H9 (cell line): ENCODE measurements at regions not wholly inside any gene's neighbourhood (a gene's known extent, or its start where the extent isn't known, plus 50 kb on each side); places are given as distances from the start of the nearest gene placed in this dataset.

Experiments used
- DNase-seq: peaks from one replicate; pipeline ENCODE4 v3.0.0-alpha.2; 2017
- H2AFZ ChIP-seq: one replicate; pipeline ENCODE4 v1.6.1; 2013; ENCODE audit warnings: mild to moderate bottlenecking, low read length, control low read depth, moderate library complexity
- H2AK5ac ChIP-seq: 2 replicates; pipeline ENCODE4 v1.6.1; 2013; ENCODE audit warnings: low read length, control low read depth, mixed read lengths; ENCODE audit not compliant: insufficient read length
- H2BK120ac ChIP-seq: one replicate; pipeline ENCODE4 v1.6.1; 2013; ENCODE audit warnings: low read depth, mild to moderate bottlenecking, low read length, control low read depth, inconsistent platforms; ENCODE audit not compliant: poor library complexity, severe bottlenecking
- H2BK12ac ChIP-seq: 2 replicates; pipeline ENCODE4 v1.6.1; 2013; ENCODE audit warnings: low read length, control low read depth, mixed read lengths, low read depth; ENCODE audit not compliant: insufficient read length
- H2BK15ac ChIP-seq: 2 replicates; pipeline ENCODE4 v1.6.1; 2013; ENCODE audit warnings: low read depth, low read length, control low read depth
- H2BK20ac ChIP-seq: one replicate; pipeline ENCODE4 v1.6.1; 2013; ENCODE audit warnings: low read depth, mild to moderate bottlenecking, low read length, control low read depth, inconsistent platforms; ENCODE audit not compliant: poor library complexity, severe bottlenecking
- H2BK5ac ChIP-seq: 2 replicates; pipeline ENCODE4 v1.6.1; 2013; ENCODE audit warnings: low read length, control low read depth, mixed read lengths; ENCODE audit not compliant: insufficient read length
- H3K14ac ChIP-seq: 2 replicates; pipeline ENCODE4 v1.6.1; 2013; ENCODE audit warnings: low read length, control low read depth; ENCODE audit not compliant: insufficient read depth
- H3K18ac ChIP-seq: 2 replicates; pipeline ENCODE4 v1.6.1; 2013; ENCODE audit warnings: low read depth, mild to moderate bottlenecking, mixed read lengths, low read length, control low read depth; ENCODE audit not compliant: insufficient read length
- H3K23ac ChIP-seq: 2 replicates; pipeline ENCODE4 v1.6.1; 2013; ENCODE audit warnings: low read length, control low read depth, mixed read lengths, low read depth; ENCODE audit not compliant: insufficient read length
- H3K23me2 ChIP-seq: 2 replicates; pipeline ENCODE4 v1.6.1; 2013; ENCODE audit warnings: low read depth, mild to moderate bottlenecking, mixed read lengths, low read length, control low read depth; ENCODE audit not compliant: insufficient read length, poor library complexity, severe bottlenecking
- H3K27ac ChIP-seq: 2 replicates; pipeline ENCODE4 v1.5.1; 2013; ENCODE audit warnings: low read length, control low read depth, mixed read lengths, low read depth; ENCODE audit not compliant: insufficient read length
- H3K27me3 ChIP-seq: 2 replicates; pipeline ENCODE4 v1.6.1; 2013; ENCODE audit warnings: low read length, control low read depth, inconsistent platforms; ENCODE audit not compliant: insufficient read depth
- H3K4ac ChIP-seq: 2 replicates; pipeline ENCODE4 v1.6.1; 2013; ENCODE audit warnings: low read depth, mild to moderate bottlenecking, control low read depth, inconsistent platforms, low read length, moderate library complexity
- H3K4me1 ChIP-seq: 2 replicates; pipeline ENCODE4 v1.6.1; 2013; ENCODE audit warnings: low read length, control low read depth, inconsistent platforms; ENCODE audit not compliant: insufficient read depth
- H3K4me2 ChIP-seq: 2 replicates; pipeline ENCODE4 v1.6.1; 2013; ENCODE audit warnings: low read length, control low read depth, mixed read lengths; ENCODE audit not compliant: insufficient read length, insufficient read depth
- H3K56ac ChIP-seq: 2 replicates; pipeline ENCODE4 v1.6.1; 2013; ENCODE audit warnings: low read depth, mild to moderate bottlenecking, mixed read lengths, low read length, control low read depth; ENCODE audit not compliant: insufficient read length
- H3K79me1 ChIP-seq: 2 replicates; pipeline ENCODE4 v1.6.1; 2013; ENCODE audit warnings: low read depth, mild to moderate bottlenecking, moderate library complexity, low read length, control low read depth, inconsistent platforms; ENCODE audit not compliant: insufficient read depth, poor library complexity, severe bottlenecking
- H3K79me2 ChIP-seq: 2 replicates; pipeline ENCODE4 v1.6.1; 2013; ENCODE audit warnings: low read length, control low read depth, inconsistent platforms; ENCODE audit not compliant: insufficient read depth
- H3K9ac ChIP-seq: 2 replicates; pipeline ENCODE4 v1.6.1; 2013; ENCODE audit warnings: low read length, control low read depth, mixed read lengths; ENCODE audit not compliant: insufficient read length; ENCODE audit errors: extremely low read depth
- H3K9me3 ChIP-seq: one replicate; pipeline ENCODE4 v1.6.1; 2013; ENCODE audit warnings: low read depth, low read length, inconsistent platforms; ENCODE audit not compliant: control insufficient read depth
- H3T11ph ChIP-seq: one replicate; pipeline ENCODE4 v1.6.1; 2013; ENCODE audit warnings: mild to moderate bottlenecking, low read length, control low read depth, inconsistent platforms
- H4K20me1 ChIP-seq: one replicate; pipeline ENCODE4 v1.6.1; 2013; ENCODE audit not compliant: control insufficient read depth, insufficient read length, insufficient read depth
- H4K5ac ChIP-seq: 2 replicates; pipeline ENCODE4 v1.6.1; 2013; ENCODE audit warnings: low read depth, mild to moderate bottlenecking, mixed read lengths, low read length, control low read depth; ENCODE audit not compliant: insufficient read length
- H4K8ac ChIP-seq: replicated peaks from 2 replicates; pipeline ENCODE4 v1.6.1; 2013; ENCODE audit warnings: low read length, control low read depth, mixed read lengths, low read depth; ENCODE audit not compliant: insufficient read length
- H4K91ac ChIP-seq: 2 replicates; pipeline ENCODE4 v1.6.1; 2013; ENCODE audit warnings: low read depth, mild to moderate bottlenecking, moderate library complexity, mixed read lengths, low read length, control low read depth; ENCODE audit not compliant: insufficient read length
- H3K27ac Mint-ChIP-seq, 3 experiments: 2 replicates in 2 of 3; 3 replicates in 1 of 3; pipeline ENCODE4 v1.8.0; 2020 to 2021; ENCODE audit warnings: mixed read lengths in 3 of 3, mild to moderate bottlenecking in 1 of 3, moderate library complexity in 1 of 3
- H3K27me3 Mint-ChIP-seq: 2 replicates; pipeline ENCODE4 v1.8.0; 2021; ENCODE audit warnings: low read depth, mild to moderate bottlenecking, moderate library complexity, mixed read lengths
- H3K36me3 Mint-ChIP-seq, 3 experiments: 2 replicates in 2 of 3; 3 replicates in 1 of 3; pipeline ENCODE4 v1.8.0; 2020 to 2021; ENCODE audit warnings: low read depth in 3 of 3, mixed read lengths in 3 of 3; ENCODE audit not compliant: insufficient read depth in 1 of 3
- H3K4me1 Mint-ChIP-seq, 2 experiments: 2 replicates each; pipeline ENCODE4 v1.8.0; 2020; ENCODE audit warnings: mixed read lengths in 2 of 2
- H3K4me3 Mint-ChIP-seq, 2 experiments: 2 replicates in 1 of 2; 3 replicates in 1 of 2; pipeline ENCODE4 v1.8.0; 2020 to 2021; ENCODE audit warnings: mild to moderate bottlenecking in 2 of 2, mixed read lengths in 2 of 2, moderate library complexity in 1 of 2
- H3K9me3 Mint-ChIP-seq, 2 experiments: 2 replicates in 1 of 2; 3 replicates in 1 of 2; pipeline ENCODE4 v1.8.0; 2020; ENCODE audit warnings: mild to moderate bottlenecking in 2 of 2, mixed read lengths in 2 of 2, moderate library complexity in 1 of 2
- CTCF ChIP-seq: fragments of 200-600 bp; sonication (generic); conservative IDR thresholded peaks from 3 replicates; pipeline ENCODE4 v1.8.0; 2021; ENCODE audit warnings: antibody characterized with exemption, mild to moderate bottlenecking
- WGBS: extraction: QIAGEN DNeasy Blood & Tissue Kit; methylation state at CpG from one replicate; pipeline ENCODE4 v1.1.7; 2013; ENCODE audit warnings: missing lambda C conversion rate, low lambda C conversion rate, mixed read lengths; ENCODE audit not compliant: insufficient read length; ENCODE audit errors: extremely low coverage; 5-methylcytosine and 5-hydroxymethylcytosine counted together

- Histone ChIP-seq H3K23me2 (no peaks in the 10 kb centered on the region), H3K14ac (no peak overlapping the region), H2AK5ac (no peak overlapping the region), H2BK12ac (no peak overlapping the region), H2BK20ac (no peak overlapping the region), H3K4me2 (no peak overlapping the region), H3K18ac (no peak overlapping the region), H3K79me2 (no peaks in the 10 kb centered on the region), H3K27ac (no peak overlapping the region), H3K27me3 (no peaks in the 10 kb centered on the region; the same call in 1 of the 2 replicates), H4K8ac (no peak overlapping the region), H3K9ac (no peak overlapping the region), H3T11ph (no peak overlapping the region), H3K56ac (no peak overlapping the region), H3K4ac (no peak overlapping the region), H3K23ac (no peak overlapping the region), H2AFZ (no peak overlapping the region), H3K79me1 (no peaks in the 10 kb centered on the region), H4K20me1 (no peaks in the 10 kb centered on the region), H3K4me1 (no peaks in the 10 kb centered on the region), H4K5ac (no peak overlapping the region), H3K9me3 (peaks cover 20% of the 10 kb centered on the region), H2BK5ac (no peak overlapping the region), H2BK15ac (no peak overlapping the region), H2BK120ac (no peak overlapping the region), H4K91ac (no peak overlapping the region)
- Mint-ChIP-seq H3K27me3 (no peaks in the 10 kb centered on the region), H3K36me3 (peaks cover 7 to 60% (median 60%) of the 10 kb centered on the region in 3 experiments; a peak in 6 of 7 replicates), H3K4me1 (peaks cover 0 to 4% of the 10 kb centered on the region in 2 experiments; a peak in 1 of 4 replicates), H3K4me3 (no peak overlapping the region), H3K27ac (no peak overlapping the region), H3K9me3 (peaks cover 62 to 74% of the 10 kb centered on the region in 2 experiments)
- TF ChIP-seq CTCF, result no peak
- DNase-seq, result no peak
- WGBS, result no CpG with 5 or more reads among the region's 2 CpGs
These were observed 534.2 kb upstream of the MIS18BP1 start for GRCh38 chr14:45787167-45787566.
